Prostate gland (tissue), 2 donors: ENCODE measurements at regions not wholly inside any gene's neighbourhood (a gene's known extent, or its start where the extent isn't known, plus 50 kb on each side); places are given as distances from the start of the nearest gene placed in this dataset.

Experiments used
- CTCF ChIP-seq, 4 experiments: fragments of 200-600 bp in 2 of 4; fragments of 450-650 bp in 2 of 4; sonication (generic) in 2 of 4; IDR thresholded peaks; 1 replicate in 3 of 4; 2 replicates in 1 of 4; pipeline ENCODE4 v1.5.1; 2016 to 2019; ENCODE audit warnings: antibody characterized with exemption in 4 of 4, mild to moderate bottlenecking in 2 of 4, moderate library complexity in 2 of 4
- POLR2A ChIP-seq: fragments of 450-650 bp; IDR thresholded peaks from one replicate; pipeline ENCODE4 v1.6.1; 2016; ENCODE audit warnings: antibody characterized with exemption, mild to moderate bottlenecking
- POLR2AphosphoS5 ChIP-seq: sonication (generic); formaldehyde crosslinking; IDR thresholded peaks from one replicate; pipeline ENCODE4 v1.6.1; 2017; ENCODE audit warnings: antibody characterized with exemption

GRCh38 chr12:111224186-111225066 lies 144.5 kb downstream of the PHETA1 start:
- TF ChIP-seq POLR2AphosphoS5 (no peak), CTCF (IDR thresholded peaks at IDR 0.05) (no peak), POLR2A (no peak)
